Testis (tissue), 2 donors: ENCODE measurements at regions not wholly inside any gene's neighbourhood (a gene's known extent, or its start where the extent isn't known, plus 50 kb on each side); places are given as distances from the start of the nearest gene placed in this dataset.

Source experiments
- POLR2A ChIP-seq: fragments of 450-650 bp; IDR thresholded peaks from one replicate; pipeline ENCODE4 v1.6.1; 2017; ENCODE audit warnings: antibody characterized with exemption, mild to moderate bottlenecking, moderate library complexity
- TF ChIP-seq, protein P1 (sequence below), 3 experiments: fragments of 450-650 bp in 2 of 3; fragments of 200-600 bp in 1 of 3; sonication (generic) in 1 of 3; IDR thresholded peaks; one replicate each; pipeline ENCODE4 v1.5.1; 2016 to 2019; ENCODE audit warnings: antibody characterized with exemption in 3 of 3, mild to moderate bottlenecking in 2 of 3, moderate library complexity in 1 of 3

DNA sequence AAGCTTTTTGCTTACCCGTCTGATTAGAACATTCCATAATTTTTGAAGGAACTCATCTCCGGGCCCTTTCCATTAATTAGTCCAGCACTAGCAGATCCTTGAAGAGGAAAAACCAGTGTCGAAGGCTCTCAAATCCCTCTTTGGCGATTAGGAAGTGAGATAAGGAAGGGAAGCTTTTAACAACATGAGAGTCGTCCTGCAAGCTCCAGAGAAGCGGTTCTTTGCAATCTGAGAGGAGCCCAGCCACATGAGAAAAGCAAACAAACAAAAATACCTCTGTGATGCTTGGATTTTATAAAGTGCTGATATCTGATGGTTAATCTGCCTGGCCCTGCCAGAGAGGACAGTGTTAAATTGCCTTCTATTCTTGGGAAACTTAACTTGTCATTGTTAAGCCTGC is 339.8 kb upstream of the SALL1 start:
- TF ChIP-seq, protein P1, sequence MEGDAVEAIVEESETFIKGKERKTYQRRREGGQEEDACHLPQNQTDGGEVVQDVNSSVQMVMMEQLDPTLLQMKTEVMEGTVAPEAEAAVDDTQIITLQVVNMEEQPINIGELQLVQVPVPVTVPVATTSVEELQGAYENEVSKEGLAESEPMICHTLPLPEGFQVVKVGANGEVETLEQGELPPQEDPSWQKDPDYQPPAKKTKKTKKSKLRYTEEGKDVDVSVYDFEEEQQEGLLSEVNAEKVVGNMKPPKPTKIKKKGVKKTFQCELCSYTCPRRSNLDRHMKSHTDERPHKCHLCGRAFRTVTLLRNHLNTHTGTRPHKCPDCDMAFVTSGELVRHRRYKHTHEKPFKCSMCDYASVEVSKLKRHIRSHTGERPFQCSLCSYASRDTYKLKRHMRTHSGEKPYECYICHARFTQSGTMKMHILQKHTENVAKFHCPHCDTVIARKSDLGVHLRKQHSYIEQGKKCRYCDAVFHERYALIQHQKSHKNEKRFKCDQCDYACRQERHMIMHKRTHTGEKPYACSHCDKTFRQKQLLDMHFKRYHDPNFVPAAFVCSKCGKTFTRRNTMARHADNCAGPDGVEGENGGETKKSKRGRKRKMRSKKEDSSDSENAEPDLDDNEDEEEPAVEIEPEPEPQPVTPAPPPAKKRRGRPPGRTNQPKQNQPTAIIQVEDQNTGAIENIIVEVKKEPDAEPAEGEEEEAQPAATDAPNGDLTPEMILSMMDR (IDR thresholded peaks at IDR 0.05): no peak
- TF ChIP-seq POLR2A: no peak
